CD4-positive, alpha-beta T cell treated with Interleukin-4 for 1 hour (primary cell): ENCODE measurements at regions not wholly inside any gene's neighbourhood (a gene's known extent, or its start where the extent isn't known, plus 50 kb on each side); places are given as distances from the start of the nearest gene placed in this dataset.
"Not testable (repeated sequence)": the region's sequence is repeated elsewhere in the genome, so short reads cannot be mapped to it uniquely, and the experiment has no call there.

Experiments used
- DNase-seq, 2 donors: peaks; one replicate each; pipeline ENCODE4 v3.0.0-alpha.2; 2020 to 2022

- no peak for DNase-seq
Observed at GRCh38 chr14:30387871-30388270, 171.1 kb upstream of the G2E3 start.

GRCh38 chr14:30389134-30389876 lies 169.7 kb upstream of the G2E3 start:
- no peak for DNase-seq

- DNase-seq: no peak
Observed at GRCh38 chr14:30389877-30390385, 169.0 kb upstream of the G2E3 start.

GRCh38 chr14:30395065-30395464 lies 163.9 kb upstream of the G2E3 start:
- no peak for DNase-seq

DNA sequence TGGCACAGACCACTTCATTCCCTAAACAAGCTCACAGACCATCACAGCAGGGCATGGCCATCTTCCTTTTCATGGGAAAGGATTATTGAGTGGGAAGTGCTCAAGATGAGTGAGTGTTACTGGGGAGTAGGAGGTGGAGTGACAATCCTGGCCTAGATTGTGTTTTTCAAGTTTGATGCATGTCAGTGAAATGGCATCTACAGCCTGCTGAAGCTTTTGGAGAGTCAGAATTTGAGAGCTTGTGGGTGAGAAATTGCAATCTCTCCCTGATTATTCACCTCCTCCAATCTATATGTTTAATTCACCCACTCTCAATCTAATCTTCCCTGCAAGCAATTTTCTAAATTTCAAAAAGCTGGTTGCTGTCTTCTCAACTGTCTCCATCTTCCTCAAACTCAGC lies 156.1 kb upstream of the G2E3 start:
- DNase-seq: no peak

GRCh38 chr14:30403791-30404190 lies 155.2 kb upstream of the G2E3 start:
- DNase-seq: no peak

- not testable (repeated sequence) for DNase-seq
Observed at GRCh38 chr14:30409508-30410015, 149.4 kb upstream of the G2E3 start.

DNA sequence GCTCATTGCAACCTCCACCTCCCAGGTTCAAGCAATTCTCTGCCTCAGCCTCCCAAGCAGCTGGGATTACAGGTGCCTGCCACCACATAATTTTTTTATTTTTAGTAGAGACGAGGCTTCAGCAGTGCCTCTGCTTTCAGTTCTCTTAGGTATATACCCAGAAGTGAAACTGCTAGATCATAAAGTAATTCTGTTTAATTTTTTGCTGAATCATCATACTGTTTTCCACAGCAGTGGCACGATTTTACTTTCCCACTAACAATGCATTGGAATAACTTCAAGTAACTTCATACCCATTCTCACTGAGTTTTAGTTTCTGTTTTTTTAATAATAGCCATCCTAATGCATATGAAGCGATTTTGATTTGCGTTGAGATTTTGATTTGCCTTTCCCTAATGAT lies 148.0 kb upstream of the G2E3 start:
- no peak for DNase-seq

DNA sequence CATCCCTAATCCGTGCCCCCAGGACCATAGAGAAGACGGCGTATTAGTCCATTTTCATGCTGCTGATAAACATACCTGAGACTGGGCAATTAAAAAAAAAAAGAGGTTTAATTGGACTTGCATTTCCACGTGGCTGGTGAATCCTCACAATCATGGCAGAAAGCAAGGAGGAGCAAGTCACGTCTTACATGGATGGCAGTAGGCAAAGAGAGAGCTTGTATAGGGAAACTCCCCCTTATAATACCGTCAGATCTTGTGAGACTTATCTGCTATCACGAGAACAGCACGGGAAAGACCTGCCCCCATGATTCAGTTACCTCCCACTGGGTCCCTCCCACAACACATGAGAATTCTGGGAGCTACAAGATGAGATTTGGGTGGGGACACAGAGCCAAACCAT lies 145.8 kb upstream of the G2E3 start:
- not testable (repeated sequence) for DNase-seq

GRCh38 chr14:30417121-30417520 lies 141.8 kb upstream of the G2E3 start:
- DNase-seq: no peak

DNA sequence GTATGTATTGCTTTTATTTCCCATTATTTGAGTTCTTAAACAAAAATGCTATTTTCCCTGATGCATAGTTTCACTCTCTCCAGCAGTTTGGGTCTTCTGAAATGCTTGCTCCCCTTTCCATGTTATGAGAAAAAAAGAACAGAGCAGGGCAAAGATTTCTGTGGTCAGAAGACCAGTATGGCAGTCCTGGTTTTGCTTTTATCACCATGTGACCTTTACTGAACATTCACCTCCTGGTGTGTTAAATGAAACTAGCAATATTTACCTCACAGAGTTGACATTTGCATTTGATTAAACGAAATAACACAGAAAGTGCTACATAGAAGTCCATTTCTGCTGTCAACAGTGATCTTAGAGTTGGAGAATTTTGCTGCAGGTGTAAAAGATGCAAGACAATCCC lies 141.0 kb upstream of the G2E3 start:
- no peak for DNase-seq

GRCh38 chr14:30419037-30419436 lies 139.9 kb upstream of the G2E3 start:
- DNase-seq: no peak

DNA sequence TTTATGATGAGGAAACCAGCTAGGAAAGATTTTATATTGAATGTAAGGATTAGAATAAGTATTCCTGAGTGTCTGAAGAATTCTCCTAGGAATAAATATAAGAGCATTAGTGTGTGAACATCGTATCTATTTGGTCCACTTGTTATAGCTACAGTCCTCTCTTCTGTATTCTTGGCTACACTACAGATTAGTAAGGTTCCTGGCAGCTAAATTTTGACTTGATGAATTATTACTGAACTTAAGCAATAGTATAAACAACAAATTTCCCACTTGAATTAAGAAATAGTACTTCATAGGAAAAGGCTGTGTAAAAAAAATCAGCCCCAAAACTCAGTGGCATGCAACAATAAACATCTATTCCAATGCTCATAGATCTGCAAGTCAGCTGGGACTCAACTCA lies 138.4 kb upstream of the G2E3 start:
- DNase-seq: no peak

GRCh38 chr14:30426463-30426862 lies 132.5 kb upstream of the G2E3 start:
- DNase-seq: no peak

- DNase-seq: no peak
Observed at GRCh38 chr14:30427401-30427800, 131.6 kb upstream of the G2E3 start.

GRCh38 chr14:30427846-30428245 lies 131.1 kb upstream of the G2E3 start:
- DNase-seq: no peak

DNA sequence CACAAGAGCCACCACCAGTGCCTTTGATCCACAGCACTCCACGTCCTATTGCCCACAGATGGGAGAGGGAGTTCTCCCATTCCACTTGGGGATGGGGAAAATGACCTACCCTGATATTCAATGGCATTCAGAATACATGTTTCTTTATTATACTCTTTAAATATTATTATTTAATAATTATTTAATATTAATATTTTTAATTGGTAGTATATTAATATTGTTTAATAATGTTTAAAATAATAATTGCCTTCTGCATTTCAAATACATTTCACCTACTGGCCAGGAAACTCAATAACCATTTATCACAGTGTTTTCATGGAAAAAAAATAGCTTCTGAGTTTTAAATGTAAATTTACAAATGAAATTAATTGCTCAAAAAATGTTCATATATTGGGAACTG lies 127.4 kb upstream of the G2E3 start:
- DNase-seq: no peak

- DNase-seq: no peak
Observed at GRCh38 chr14:30440961-30441360, 118.0 kb upstream of the G2E3 start.

DNA sequence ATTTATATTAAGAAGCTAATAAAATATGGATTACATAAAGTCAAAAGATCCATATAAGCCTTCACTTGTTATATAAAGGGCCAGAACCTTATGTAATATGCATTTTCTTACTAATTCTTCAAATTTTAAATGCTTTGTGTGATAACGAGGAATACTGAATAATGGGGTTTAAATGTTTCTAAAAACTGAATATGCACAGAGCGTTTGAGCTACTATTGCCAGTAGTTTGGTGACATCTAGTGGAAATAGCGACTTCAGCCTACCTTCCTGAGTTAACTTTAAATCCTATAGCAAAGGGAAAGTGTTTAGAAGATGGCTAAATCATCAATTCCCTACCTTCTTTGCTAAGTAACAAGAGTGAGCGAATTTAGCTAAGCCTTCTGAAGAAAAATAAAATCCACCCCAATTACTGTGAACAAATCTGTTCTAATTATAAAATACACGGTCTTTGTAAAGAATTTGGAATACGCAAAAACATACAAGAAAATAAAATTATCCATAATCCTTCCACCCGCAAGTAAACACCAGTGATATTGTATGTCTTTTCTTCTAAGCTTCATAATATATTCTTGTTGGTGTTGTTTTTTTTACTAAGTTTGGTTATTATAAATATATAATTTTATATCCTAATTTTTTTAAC lies 115.5 kb upstream of the G2E3 start:
- DNase-seq: no peak

DNA sequence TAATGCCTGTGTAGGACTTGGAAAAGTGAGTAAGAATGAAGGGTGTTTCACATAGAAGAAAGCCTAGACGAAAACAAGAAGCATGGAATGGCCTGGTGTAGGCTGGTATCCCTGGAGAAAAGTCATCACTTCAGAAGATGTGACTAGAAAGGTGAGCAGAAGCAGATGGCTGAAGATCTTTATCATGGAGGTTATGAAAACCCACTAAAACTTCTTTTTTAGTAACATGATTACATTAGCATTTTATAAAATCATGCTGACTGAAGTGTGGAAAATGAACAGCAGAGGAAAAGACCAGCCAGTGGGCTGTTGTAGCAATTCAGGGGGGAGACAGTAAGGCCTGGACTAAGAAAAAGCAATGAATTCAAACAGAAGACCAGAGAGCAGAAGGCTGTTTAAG lies 114.5 kb upstream of the G2E3 start:
- DNase-seq: no peak

DNA sequence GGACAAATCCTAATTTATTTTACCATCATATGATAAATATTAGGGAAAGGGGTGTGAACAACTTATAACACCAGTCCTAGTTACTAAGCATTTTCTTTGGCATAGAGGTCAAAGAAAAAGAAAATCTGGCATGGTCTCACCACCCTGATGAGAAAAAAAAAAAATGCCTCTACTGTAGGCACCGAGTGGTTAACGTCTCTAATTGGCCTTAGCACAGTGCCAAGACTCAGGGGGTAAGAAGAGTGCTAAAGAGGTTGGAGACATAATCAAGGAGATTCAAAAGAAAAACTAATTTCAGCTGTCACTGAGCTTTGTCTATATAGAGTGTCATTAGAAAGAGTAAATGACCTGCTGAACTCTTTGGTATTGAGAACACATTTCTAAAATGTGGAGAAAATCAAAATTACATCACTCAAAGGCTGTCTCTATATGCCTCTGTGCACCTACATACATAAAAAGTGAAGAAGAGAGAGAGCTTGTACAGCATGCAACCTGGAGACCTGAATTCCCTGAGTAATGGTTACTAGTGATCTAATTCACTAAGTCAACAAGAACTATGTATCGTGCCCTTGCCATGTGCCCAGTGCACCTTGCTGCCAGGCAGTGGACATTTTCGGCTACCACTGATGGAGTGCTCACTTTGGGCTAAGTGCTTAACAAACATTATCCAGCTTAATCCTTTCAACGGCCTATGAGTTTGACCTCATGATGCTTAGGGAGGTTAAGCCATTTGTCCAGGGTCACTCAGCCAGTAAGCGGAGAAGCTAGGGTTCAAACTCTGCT lies 113.8 kb upstream of the G2E3 start:
- no peak for DNase-seq

- DNase-seq: no peak
Observed at GRCh38 chr14:30445852-30446251, 113.1 kb upstream of the G2E3 start.
